NCI-H460 (cell line): ENCODE measurements at regions not wholly inside any gene's neighbourhood (a gene's known extent, or its start where the extent isn't known, plus 50 kb on each side); places are given as distances from the start of the nearest gene placed in this dataset.
"Not testable (repeated sequence)": the region's sequence is repeated elsewhere in the genome, so short reads cannot be mapped to it uniquely, and the experiment has no call there.

Experiments used
- DNase-seq: peaks from one replicate; pipeline ENCODE4 v3.0.0-alpha.2; 2016; ENCODE audit warnings: low read depth; ENCODE audit errors: extremely low read depth

DNA sequence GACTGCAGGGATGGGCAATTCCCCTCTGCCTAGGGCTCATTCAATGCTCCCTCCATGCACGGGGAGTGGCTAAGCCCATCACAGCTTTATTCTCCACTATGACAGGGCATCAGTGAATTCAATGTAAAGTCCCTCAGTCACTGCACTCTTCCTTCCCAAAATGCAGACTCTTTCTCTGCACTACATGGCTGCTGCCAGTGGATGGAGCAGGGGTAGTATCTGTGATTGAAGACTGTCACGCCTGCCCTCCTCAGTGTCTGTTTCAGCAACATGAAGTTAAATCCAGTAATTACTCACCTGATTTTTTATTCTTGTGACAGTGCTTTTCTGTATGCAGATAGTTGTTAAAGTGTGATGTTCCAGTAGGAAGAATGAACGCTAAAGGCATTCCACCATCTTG, 1323.2 kb downstream of the AMY1C start:
- no peak for DNase-seq

DNA sequence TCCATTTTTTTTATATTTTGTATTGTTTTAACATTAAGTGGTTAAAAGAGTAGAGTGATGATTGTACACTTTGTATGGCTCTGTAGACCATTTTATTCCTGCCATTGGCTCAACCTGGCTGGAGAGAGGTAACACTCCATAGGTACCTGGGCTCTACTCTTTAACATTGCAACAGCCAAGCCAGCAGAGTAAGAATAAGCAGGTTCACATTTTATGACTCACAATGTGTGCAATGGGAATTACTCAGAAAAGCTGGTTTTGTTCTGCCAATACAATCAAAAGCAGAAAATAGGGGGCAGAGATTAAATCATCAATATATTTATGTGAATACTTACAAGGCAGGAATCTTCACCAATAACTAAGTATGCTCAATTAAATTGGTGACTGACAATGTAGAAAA, 1324.0 kb downstream of the AMY1C start:
- DNase-seq, result no peak

GRCh38 chr1:105083611-105084010, 1333.9 kb downstream of the AMY1C start:
- DNase-seq, result no peak

DNA sequence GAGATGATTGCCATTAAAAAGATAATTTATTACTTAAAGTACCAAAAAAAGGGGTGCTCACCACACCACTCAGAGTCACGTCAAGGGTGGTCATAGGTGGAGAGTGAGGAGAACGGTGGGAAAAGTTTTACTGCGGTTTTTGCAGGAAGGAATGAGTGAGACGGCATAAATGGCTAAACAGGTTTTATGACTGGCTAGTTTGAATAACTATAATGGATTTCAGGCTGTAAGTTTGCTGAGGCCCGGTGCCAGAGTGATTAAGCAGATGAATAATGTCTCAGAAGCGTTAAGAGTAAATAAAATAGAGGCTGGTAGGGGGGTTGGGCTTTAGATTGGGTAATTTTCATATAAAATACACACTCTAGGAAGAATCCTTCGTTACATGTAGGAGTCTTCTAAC, 1337.8 kb downstream of the AMY1C start:
- peak; percentile 4 for DNase-seq

DNA sequence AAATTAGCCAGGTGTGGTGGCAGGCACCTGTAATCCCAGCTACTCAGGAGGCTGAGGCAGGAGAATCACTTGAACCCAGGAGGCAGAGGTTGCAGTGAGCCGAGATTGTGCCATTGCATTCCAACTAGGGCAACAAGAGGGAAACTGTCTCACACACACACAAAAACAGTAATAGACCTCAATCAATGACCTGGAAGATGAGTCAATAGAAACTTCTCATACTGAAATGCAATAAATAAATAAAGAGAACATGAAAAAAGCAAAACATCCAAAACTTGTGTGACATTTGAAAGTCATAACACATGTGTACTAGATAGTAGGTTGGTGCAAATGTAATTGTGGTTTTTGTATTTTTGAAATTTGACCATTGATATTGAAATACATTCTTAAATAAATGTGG, 1338.5 kb downstream of the AMY1C start:
- no peak for DNase-seq

- DNase-seq, result not testable (repeated sequence)
Observed at GRCh38 chr1:105093893-105094292, 1344.2 kb downstream of the AMY1C start.

DNA sequence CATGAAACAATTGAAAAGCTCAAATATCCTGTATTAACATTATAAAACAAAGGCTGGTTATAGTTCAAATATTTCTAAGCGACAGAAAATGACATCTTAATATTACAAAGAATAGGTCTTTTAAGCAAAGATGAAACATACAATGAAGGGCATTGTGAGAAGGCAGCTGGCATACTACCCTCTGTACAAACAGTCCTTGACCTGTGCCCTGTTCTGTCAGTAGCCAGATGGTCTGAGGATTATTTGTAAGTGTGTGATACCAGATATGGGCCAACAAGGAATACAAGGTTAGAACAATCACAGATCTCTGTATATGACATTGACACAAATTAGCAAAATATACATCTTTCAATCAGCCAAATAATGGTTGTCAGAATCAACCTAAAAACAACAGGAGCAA, 1350.4 kb downstream of the AMY1C start:
- no peak for DNase-seq

DNA sequence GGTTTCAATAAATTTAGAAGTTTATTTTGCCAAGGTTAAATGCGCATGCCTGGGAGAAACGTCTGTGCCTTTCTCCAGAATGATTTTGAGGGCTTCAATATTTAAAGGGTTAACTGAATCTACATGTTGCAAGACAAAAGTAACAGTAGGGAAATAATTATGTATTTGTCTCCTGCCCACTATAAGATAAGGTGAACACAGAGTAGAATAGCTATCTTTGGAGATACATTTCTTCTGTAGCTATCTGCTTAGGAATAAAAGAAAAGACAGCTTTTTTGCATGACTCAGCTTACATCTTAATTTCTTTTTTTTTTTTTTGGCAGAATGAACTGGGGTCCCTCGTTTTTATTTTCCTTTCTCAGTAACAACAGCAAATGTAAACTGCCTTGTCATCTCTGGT, 1351.6 kb downstream of the AMY1C start:
- no peak for DNase-seq

DNA sequence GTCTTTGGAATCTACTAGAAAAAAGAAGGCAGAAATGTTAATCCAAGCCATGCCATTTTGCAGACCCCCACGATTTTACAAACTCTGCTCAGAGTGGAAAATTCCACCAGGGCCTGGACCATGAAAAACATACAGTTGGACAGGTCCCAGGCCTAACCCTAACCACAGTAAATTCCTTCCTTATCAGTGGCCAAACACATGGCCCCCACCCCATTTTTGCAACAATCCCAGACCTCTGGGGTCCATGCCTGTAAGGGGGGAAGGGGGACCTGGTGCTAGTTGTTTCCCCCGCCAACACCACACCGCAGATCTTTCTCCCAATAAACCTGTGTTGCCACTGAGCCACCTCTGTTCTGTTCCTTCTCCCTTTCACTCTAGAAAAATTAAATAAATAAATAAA, 1352.7 kb downstream of the AMY1C start:
- no peak for DNase-seq

DNA sequence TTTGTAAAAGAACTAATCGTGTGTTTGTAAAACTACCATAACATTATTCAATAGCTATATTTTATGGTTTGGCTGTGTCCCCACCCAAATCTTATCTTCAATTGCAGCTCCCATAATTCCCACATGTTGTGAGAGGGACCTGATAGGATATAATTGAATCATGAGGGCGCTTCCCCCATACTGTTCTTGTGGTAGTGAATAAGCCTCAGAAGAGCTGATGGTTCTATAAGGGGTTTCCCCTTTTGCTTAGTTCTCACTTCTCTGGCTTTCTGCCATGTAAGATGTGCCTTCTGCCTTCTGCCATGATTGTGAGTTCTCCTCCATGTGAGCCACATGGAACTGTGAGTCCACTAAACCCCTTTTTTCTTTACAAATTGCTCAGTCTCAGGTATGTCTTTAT, 1372.3 kb downstream of the AMY1C start:
- DNase-seq, result no peak

GRCh38 chr1:105137543-105138457, 1388.1 kb downstream of the AMY1C start:
- peak; percentile 29 for DNase-seq

DNA sequence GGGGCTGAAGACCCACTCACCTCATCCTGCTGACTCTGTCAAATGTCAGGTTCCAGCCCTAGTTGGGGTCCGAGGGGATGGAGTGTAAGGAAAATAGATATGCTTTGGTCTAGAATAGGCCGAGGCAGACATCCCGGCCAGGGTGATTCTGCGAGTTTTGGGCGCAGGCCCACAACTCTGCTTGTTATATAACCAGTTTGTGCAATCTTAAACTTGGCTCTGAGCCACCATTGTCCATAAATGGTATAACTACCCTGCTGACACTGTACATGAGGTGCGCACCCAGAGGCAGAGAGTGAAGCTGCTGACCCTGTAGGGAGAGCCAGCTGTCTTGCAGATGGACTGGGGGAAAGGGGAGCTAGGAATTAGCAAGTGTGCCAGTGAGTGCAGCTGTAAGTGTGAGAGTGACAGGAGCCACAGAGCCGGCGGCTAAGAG, 1388.8 kb downstream of the AMY1C start:
- no peak for DNase-seq

DNA sequence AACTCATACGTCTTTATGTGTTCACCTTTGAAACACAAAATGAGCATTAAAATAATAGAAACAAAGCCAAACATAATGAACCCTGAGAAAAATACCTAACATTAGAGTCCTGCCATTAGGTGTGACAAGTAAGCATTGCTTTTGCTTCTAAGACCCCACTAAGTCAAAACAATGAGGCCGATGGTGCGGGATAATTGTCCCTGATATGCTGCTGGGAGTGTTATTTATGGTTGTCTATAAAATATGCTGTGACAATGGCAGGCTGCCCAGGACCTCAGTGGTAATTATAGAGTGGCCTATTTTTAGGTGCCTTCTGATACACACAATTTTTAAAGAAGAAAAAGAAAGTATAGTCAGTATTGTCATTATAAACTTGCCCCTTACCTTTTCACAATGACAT, 1423.1 kb downstream of the AMY1C start:
- no peak for DNase-seq

DNA sequence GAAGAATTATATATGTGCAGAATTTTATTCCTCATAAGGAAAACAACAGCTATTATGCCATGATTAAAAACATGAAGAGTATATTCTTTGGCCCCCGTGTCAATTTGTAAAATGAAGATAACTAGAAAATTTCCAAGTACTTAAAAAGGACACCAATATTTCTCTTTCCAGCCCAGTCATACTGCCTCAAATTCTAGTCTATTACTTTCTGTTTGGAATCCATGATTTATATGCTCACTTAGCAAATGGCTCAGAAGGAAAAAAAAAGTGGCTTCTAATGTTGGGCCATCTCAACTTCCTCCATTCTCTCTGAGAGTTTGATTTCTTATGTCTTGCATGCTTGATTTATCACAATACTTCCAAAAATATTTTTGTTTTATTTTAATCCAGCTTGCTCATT, 1431.1 kb downstream of the AMY1C start:
- DNase-seq, result no peak

- DNase-seq, result no peak
Observed at GRCh38 chr1:105204836-105205371, 1455.2 kb downstream of the AMY1C start.

GRCh38 chr1:105208581-105208980, 1458.9 kb downstream of the AMY1C start:
- DNase-seq, result no peak

- no peak for DNase-seq
Observed at GRCh38 chr1:105210747-105211146, 1461.0 kb downstream of the AMY1C start.

DNA sequence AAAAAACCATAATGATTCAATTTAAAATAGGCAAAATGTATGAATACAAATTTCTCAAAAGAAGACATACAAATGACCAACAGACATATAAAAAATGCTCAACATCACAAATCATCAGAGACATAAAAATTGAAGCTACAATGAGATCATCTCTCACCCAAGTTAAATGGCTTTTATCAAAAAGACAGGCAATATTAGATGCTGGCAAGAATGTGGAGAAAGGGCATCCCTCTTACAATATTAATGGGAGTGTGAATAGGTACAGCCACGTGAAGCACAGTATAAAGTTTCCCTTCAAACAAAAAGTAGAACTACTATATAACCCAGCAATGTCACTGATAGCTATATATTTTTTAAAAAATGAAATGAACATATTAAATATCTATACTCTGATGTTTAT, 1481.7 kb downstream of the AMY1C start:
- DNase-seq, result no peak

DNA sequence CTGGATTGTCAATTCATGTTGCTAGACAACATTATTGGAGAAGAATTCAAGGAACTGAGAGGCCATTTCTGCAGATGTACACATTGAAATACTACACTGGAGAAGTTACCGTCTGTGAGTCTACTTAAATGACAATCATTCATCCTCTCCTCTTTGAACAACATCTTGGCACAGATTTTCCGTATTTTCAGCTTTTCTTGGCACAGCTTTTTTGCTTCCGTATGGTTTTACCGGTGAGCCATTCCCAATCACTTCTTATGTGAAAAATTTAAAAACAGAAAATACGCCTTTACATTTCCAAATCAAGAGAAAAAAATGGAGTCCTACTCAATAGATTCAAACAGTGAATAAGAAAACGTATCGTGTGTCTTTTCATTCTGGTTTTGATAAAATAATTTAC, 1493.7 kb downstream of the AMY1C start:
- DNase-seq, result no peak

DNA sequence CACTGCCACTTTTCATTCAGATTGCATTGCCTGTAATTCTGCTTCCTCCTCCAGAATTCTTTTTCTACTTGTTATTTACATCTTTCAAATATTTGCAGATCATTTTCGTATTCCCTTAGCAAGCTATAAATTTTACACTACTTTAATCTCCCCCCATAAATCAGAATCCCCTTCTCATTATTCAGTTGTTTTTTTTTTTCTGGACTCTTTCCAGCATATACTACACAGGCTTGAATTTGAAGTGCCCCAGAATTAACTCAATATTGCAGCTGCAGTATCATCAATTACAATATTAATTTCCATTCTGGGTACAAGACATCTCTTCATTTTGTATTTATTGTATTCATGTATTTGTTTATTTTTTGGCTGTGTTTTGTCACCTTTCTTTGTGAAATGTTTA, 1494.3 kb downstream of the AMY1C start:
- DNase-seq, result no peak

- DNase-seq, result no peak
Observed at GRCh38 chr1:105254906-105255305, 1505.2 kb downstream of the AMY1C start.

DNA sequence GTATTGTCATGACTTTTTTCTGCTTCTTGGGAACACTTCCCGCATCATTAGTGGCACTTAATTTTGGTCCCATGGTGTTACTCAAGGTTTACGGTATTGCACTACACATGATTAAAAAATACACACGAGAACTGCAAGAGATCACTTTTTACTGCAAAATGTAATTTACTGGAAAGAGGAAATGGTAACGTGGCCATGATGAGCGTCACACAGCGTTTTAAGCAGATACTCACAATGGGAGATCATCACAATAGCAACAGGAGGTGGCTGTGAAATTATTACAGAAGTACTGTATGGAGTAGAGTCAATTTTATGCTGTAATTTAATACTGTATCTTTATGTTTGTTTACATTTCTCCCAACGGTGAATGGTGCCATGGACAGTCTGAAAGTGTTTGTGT, 1510.3 kb downstream of the AMY1C start:
- no peak for DNase-seq
